Left cardiac atrium (tissue), 4 donors: ENCODE measurements at regions not wholly inside any gene's neighbourhood (a gene's known extent, or its start where the extent isn't known, plus 50 kb on each side); places are given as distances from the start of the nearest gene placed in this dataset.
"Not testable (repeated sequence)": the region's sequence is repeated elsewhere in the genome, so short reads cannot be mapped to it uniquely, and the experiment has no call there.

ENCODE experiments used
- ATAC-seq, 2 donors: fragments of 200-7000 bp; cut with Tn5 transposase; one replicate each; pipeline ENCODE4 v1.9.1; 2020; ENCODE audit warnings: mild to moderate bottlenecking in 2 of 2, moderate library complexity in 2 of 2
- DNase-seq: peaks from one replicate; pipeline ENCODE4 v3.0.0-alpha.2; 2020
- intact Hi-C, 2 donors: fragments of 100-400 bp; cut with DNase I; formaldehyde crosslinking; loops; one replicate each; pipeline versions ENCODE4 v1.14.1 to v1.15.1; 2022 to 2023
- donor health status: DM: no; HTN: yes; CAD: no.
- donor health status: DM: no; HTN: yes; CAD: no; lungs with severe emphysema.
- donor health status: DM: yes; HTN: yes; CAD: no.
- donor health status: Dilated cardiomyopathy.

DNA sequence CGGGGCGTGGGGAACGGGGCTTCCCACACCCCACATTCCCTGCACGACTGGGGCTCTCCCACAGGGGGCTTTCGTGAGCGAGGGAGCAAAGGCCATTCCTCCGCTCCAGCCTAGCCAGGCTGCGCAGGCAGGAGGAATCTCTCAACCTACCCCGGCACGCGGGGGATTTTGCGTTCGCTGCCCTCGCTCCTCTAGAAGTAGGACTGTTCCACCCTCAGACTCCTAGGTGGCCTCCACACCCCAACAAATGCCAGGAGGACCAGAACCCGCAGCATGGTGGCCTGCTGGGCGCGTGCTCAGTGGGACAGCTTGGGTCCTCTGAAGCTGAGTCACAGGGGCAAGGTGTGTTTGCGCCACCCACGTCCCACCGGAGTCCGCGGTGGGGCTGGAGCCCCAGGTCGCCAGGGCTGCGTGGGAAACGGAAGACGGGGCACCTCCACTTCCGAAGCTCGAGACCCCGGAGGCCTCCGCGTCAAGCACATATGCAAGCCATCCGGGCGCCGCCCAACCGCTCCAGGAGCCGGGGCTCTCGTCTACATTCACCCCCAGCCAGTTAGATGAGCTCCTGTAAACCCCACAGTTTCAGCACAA is 1938.5 kb upstream of the DEFB115 start:
- intact Hi-C loops = no loop called here

DNA sequence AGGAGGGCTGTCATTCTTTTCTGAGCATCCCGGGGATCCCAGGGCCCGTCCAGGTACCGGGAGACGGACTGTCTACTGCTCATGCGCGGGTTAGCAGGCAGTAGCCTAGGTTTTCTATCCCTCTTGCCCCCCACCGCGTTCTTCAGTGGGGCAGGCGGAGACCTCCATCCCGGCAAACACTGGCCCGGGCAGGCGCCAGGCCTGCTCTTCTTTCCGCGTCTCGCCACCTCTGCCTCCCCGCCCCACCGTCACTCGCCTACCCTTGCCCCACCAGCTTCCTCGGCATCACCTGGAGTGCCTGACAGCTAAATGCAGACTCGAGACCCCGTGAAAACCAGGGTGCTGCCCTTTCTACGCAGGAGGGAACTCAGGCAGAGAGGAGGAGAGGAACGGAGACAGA is 1937.7 kb upstream of the DEFB115 start:
- no peak for ATAC-seq
- no peak for DNase-seq
- intact Hi-C loops = no loop called here

More for the DNA sequence above, 1938.5 kb upstream of the DEFB115 start:
- ATAC-seq (no peak), DNase-seq (no peak)

DNA sequence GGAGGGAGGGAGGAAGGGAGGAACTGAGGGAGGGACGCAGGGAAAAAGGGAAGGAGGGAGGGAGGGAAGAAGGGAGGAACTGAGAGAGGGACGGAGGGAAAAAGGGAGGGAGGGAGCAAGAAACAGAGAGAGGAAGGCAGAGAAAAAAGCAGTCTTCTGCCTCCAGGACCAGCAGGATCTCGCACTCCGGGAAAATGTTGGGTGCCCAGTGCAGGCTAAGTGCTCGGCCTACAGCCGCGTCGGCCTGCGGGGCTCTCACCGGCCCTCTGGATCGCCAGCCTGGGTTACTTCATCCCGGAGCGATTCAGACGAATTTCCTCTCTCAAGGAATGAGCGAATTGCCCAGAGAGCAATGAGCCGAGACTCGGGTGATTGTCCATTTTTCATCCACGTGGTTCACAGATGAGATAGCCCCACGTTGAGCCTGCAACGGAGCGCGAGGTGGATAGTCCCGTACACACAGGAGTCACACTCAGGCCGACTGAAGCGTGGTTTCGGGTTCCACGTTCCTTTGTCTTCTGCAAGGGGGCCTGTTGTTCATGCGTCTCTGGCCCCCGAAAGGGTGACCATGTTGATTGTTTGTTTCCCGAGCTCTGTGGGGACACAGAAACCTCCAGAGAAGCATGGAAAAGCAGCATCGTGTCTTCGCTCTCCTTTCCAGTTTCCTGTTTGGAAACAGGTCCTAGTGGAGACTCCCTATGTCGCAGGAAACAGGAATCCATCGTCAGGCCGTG is 1937.1 kb upstream of the DEFB115 start:
- intact Hi-C loops, ATAC-seq, DNase-seq: not testable (repeated sequence)

DNA sequence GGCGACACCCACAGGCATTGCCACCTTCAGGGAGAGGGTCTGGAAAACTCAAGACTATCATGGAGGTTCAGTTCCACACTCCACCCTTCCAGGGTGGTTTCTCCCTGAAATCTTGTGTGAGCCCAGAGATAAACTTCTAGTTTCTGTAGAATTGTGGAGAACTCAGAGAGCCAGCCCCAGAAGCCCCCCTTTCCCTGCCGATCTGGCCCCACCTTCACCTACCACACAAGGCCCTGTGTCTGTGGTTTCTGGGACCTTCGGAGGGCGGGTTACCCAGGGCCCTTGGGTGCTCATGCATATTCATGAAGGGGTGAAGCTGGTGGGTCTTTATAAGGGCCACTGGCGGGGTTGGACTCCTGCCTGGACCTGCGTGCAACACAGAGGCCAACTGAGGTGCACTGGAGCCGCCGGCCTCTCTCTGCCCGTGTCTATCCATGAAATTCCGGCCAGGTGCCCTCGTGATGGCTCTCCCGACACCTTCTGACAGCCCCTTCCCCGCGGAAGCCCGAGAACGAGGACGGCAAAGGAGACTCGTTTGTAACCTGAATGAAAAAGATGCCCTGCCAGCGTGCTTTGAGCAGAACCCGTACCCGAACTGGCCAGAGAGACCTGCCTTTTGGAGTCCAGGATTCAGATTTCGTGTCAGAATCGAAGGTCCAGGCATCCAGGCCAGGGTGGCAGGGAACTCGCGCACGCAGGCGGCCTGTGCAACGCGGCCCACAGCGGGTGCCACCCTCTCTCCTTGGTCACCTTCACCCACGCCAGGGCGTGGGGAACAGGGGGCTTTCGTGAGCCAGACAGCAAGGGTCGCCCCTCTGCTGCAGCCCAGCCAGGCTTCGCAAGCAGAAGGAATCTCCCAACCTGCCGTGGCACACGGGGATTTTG is 1933.6 kb upstream of the DEFB115 start:
- ATAC-seq, DNase-seq, intact Hi-C loops: not testable (repeated sequence)

DNA sequence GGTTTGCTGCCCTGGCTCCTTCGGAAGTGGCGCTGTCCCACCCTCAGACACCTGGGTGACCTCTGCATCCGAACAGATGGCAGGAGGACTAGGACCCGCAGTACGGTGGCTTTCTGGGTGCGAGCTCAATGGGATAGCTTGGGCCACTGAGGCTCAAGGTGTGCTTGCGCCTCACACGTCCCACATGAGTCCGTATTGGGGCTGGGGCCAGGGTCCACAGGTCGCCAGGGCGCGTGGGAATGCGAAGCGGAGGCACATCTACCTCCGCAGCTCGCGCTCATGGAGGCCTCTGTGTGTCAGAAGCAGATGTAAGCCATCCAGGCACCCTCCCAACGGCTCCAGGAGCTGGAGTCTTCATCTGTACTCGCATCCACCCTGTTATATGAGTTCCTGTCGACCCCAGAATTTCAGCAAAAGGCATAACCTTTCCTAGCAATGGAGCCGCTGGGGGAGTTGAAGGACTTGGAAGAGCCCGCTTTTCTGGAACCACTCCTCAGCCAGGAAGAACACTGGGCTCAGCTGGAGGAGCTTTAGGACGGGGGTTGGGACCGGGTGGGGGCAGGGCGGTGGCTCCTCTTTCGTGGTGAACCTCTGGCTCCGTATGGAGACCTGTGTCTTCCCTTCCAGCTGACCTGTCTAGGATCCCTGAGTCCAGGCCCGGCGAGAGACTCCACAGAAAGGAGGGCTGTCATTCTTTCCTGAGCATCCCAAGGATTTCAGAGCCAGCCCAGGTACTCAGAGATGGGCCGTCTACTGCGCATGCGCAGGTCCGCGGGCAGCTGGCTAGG is 1932.8 kb upstream of the DEFB115 start:
- ATAC-seq, intact Hi-C loops, DNase-seq: not testable (repeated sequence)

DNA sequence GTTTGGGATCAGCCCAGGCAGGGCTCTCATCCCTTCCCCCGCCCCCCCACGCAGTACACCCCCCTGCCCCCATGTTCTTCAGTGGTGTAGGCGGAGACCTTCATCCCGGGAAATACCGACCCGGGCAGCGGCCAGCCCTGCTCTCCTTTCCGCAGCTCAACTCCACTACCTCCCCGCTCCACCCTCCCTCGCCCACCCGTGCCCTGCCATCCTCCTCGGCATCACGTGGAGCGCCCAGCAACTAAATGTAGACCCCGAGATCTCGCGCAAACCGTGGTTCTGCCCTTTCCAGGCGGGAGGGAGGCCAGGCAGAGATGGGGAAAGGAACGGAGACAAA is 1932.2 kb upstream of the DEFB115 start:
- intact Hi-C loops = no loop called here
- ATAC-seq = no peak
- no peak for DNase-seq

DNA sequence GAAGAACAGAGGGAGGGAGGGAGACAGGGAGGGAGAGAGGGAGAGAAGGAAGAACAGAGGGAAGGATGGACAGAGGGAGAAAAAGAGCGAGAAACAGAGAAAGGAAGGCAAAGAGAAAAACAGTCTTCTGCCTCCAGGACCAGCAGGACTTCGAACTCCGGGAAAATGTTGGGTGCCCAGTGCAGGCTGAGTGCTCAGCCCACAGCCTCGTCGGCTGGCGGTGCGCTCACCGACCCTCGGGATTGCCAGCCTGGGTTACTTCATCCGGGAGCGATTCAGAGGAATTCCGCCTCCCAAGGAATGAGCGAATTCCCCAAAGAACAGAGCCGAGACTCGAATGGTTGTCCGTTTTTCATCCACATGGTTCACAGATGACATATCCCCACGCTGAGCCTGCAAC is 1931.7 kb upstream of the DEFB115 start:
- ATAC-seq, intact Hi-C loops, DNase-seq: not testable (repeated sequence)

DNA sequence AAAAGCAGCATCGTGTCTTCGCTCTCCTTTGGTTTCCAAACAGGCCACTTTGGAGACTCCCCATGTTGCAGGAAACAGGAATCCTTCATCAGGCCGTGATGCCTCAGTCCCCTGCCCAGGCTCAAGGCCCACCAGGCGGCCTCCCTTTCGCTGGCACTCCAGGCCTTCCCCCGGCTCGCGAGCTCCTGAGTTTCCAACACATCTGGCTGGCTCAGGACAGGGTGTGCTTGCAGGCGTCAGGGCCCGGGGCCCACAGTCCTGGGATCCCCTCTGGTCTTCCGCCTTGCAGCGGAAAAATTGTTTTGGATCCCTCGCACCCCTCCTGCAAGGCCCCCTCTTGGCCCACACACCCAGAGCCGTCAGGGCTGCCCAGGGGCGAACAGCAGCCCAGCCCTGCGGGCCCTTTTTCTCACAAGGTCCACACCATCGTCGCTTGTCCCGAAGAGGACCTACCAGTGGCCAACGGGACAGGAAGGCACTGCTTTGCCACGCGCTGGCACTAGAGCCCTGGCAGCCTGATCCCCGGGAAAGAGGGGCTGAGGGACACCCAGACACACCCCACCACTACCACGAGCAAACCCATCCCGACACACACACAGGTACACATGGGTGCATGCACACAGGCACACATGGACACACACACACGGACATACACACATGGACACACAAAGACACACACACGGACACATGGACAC is 1930.9 kb upstream of the DEFB115 start:
- no peak for DNase-seq
- intact Hi-C loops = no loop called here
- ATAC-seq = peak; percentile 47 to 58

DNA sequence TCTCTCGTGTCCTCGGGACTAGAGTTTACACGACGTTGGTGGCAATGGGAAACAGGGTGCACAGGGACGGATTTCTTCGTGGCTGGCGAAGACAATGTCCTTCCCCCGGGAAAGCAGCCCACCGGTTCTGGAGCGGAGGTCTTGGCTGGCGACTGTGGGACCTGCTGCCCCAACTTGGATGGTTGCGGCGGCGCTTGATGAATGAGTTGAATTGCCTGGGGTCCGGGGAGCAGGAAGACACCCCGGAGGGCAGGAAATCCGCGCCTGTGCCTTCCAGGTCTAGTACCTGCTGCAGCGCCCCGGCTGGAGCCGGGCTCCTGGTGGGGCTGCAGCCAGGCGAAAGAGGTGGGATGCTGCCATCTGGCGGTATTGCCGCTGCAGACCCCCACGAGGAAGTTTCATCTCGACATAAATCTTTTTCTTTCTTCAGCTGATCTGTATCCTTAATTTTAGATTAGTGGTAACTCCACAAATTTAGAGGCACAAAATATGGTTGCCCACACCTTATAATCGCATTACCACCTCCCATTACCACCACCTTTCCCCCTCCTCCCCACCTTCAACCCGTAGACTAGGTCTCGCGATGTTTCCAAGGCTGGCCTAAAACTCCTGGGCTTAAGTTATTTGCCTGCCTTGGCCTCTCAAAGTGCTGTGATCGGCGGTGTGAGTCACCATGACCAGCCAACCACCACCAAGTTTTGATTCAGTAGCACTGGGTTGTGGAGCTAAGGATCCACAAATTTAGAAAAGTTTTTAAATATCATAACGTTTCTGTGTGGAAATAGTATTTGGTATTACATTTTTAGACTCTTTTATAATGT is 1929.7 kb upstream of the DEFB115 start:
- DNase-seq, ATAC-seq, intact Hi-C loops: not testable (repeated sequence)

DNA sequence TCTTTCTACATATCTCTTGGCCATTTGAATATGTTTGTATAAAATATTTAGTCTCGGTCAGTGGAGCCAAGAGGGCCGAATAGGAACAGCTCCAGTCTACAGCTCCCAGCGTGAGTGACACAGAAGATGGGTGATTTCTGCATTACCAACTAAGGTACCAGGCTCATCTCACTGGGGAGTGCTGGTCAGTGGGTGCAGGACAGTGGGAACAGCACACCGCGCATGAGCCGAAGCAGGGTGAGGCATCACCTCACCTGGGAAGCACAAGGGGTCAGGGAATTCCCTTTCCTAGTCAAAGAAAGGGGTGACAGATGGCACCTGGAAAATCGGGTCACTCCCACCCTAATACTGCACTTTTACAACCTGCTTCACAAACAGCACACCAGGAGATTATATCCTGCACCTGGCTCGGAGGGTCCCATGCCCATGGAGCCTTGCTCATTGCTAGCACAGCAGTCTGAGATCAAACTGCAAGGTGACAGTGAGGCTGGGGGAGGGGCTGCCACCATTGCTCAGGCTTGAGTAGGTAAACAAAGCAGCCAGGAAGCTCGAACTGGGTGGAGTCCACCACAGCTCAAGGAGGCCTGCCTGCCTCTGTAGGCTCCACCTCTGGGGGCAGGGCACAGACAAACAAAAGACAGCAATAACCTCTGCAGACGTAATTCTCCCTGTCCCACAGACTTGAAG is 1926.9 kb upstream of the DEFB115 start:
- DNase-seq, intact Hi-C loops, ATAC-seq: not testable (repeated sequence)

DNA sequence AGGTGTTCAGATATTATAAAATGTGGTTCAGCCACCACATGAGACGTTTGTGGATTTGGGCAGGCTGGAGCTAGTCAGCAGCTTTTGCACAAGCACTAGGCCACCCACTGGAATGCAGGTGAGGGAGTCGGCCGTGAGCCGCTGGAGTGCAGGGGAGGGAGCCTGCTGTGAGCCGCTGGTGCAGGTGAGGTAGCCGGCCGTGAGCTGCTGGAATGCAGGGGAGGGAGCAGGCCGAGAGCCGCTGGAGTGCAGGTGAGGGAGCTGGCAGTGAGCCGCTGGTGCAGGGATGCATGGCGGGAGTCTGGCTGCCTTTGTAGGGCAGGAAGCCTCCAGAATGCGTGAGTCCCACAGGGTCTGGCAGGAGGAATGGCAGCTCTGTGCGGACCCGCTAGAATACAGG is 1907.6 kb upstream of the DEFB115 start:
- ATAC-seq (no peak), DNase-seq (no peak)
- intact Hi-C loops = no loop called here

DNA sequence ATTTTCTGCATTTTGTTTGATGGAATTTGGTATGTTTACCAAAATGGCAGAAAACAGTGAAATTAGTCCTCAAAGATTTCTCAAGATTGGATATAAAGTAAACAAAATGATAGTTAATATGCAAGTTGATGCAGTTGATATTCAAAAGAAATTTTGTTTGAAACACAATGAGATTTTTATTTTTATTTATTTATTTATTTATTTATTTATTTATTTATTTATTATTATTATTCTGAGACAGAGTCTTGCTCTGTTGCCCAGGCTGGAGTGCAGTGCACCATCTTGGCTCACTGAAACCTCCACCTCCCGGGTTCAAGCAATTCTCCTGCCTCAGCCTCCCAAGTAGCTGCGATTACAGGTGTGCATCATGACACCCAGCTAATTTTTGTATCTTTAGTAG is 1881.5 kb upstream of the DEFB115 start:
- intact Hi-C loops, ATAC-seq, DNase-seq: not testable (repeated sequence)

DNA sequence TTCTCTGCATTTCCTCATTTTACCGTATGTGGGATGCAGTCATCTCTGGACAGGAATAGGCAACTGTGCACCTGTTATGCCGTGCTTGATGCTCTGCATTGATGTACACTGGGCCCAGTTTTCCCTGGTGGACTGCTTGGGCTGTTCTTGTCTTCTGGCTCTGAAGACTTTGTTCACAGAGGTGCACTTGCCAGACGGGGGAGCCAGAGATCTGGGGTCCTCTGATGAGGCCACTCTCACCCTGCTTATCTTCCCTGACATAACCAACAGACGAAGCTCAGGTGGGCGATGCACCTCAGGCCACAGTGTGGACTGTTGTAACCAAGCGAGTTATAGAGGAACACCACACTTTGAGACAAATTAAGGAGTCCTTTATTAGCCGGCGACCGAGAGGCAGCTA is 1864.6 kb upstream of the DEFB115 start:
- intact Hi-C loops, DNase-seq: not testable (repeated sequence)

DNA sequence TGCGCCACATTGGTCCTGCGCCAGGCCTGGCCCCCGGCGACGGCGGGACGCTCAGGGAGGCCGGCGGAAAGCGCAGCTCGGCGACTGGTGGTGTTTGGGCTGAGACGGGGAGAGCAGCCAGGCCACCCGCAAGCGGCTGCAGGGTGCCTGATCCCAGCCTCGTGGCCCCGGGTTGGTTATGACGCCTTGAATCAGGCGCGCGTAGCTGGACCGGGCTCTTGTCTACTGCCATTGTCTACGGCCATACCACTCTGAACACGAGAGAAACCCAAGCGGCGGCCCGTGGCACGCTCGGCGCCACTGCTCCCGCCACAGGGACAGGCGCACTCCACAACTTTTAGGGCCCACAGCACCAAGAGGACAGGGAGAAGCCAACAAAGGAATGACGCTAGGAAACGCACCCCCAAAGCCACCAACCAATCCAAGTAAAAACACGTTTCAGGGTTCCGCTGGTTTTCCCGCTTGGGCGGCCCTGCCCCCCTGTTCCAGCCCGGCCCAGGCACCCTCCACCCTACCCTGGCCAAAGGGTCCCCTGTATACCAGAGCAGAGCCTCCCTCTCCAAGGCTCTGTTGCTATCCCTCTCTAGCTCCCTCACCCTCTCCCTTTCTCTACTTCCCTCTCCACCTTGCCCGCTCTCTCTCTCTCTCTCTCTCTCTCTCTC is 1849.3 kb upstream of the DEFB115 start:
- no peak for DNase-seq
- ATAC-seq = peak in 1 of 2 donors; percentile 25

More for the DNA sequence above, 1864.6 kb upstream of the DEFB115 start:
- not testable (repeated sequence) for ATAC-seq

DNA sequence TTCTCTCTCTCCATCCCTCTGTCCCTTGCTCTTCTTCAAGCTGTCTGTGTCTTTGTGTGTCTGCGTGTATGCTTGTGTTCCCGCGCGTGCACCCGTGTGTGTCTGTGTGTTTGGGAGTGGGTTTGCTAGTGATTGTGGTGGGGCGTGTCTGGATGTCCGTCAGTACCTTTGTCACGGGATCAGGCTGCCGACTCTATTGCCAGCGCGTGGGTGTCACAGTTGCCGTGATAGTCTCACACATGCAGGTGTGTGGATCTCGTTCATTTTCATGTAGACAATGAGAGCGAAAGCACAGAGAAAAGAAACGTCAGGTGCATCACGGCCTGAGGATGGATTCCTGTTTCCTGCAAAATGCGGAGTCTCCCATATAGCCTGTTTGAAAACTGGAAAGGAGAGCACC is 1848.8 kb upstream of the DEFB115 start:
- DNase-seq, intact Hi-C loops, ATAC-seq: not testable (repeated sequence)

More for the DNA sequence above, 1849.3 kb upstream of the DEFB115 start:
- intact Hi-C loops = no loop called here

DNA sequence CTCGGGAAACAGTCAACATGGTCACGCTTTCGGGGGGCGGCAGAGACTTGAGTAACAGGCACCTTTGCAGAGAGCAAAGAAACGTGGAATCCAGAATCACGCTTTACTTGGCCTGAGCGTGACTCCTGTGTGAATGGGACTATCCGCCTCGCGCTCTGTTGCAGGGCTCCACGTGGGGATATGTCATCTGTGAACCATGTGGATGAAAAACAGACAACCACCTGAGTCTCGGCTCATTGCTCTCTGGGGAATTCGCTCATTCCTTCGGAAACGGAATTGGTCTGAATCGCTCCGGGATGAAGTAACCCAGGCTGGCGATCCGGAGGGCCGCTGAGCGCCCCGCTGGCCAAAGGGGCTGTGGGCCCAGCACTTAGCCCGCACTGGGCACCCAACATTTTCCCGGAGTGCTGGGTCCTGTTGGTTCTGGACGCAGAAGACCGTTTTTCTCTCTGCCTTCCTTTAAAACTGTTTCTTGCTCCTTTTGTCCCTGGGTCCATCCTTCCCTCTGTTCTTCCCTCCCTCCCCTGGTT is 1848.2 kb upstream of the DEFB115 start:
- DNase-seq, intact Hi-C loops, ATAC-seq: not testable (repeated sequence)
